H1 (cell line): ENCODE measurements at regions not wholly inside any gene's neighbourhood (a gene's known extent, or its start where the extent isn't known, plus 50 kb on each side); places are given as distances from the start of the nearest gene placed in this dataset.

Source experiments
- CTCF ChIA-PET: fragments of 300-600 bp; sonication (Branson Sonifier 250); formaldehyde crosslinking; loops from one replicate; lab custom pipeline; 2021; ENCODE audit not compliant: partially characterized antibody; lab: Charles Lee
- POLR2A ChIA-PET: fragments of 300-600 bp; sonication (Branson Sonifier 250); formaldehyde crosslinking; loops from one replicate; lab custom pipeline; 2021; ENCODE audit warnings: inconsistent platforms; ENCODE audit not compliant: partially characterized antibody; lab: Charles Lee
- DNase-seq, 2 experiments: peaks; one replicate each; pipeline versions ENCODE4 v3.0.0 to v3.0.0-alpha.2; 2010 to 2022; ENCODE audit warnings: low spot score in 2 of 2, low read depth in 1 of 2, mixed read lengths in 1 of 2
- FAIRE-seq: peaks from 2 replicates; lab custom pipeline; 2011; peaks lifted over from hg19 to GRCh38; lab: Jason Lieb, UNC
- H2AFZ ChIP-seq: 2 replicates; pipeline ENCODE4 v1.8.1; 2012; ENCODE audit warnings: low read length, inconsistent platforms
- H2AK5ac ChIP-seq: 2 replicates; pipeline ENCODE4 v1.6.1; 2013; ENCODE audit warnings: low read depth, low read length
- H2BK120ac ChIP-seq: replicated peaks from 2 replicates; pipeline ENCODE3; 2013; ENCODE audit warnings: low read depth, low read length, inconsistent platforms
- H2BK12ac ChIP-seq: 2 replicates; pipeline ENCODE4 v1.6.1; 2013; ENCODE audit warnings: low read depth, low read length
- H2BK15ac ChIP-seq: 2 replicates; pipeline ENCODE4 v1.6.1; 2013; ENCODE audit warnings: low read length
- H2BK20ac ChIP-seq: 2 replicates; pipeline ENCODE4 v1.6.1; 2013; ENCODE audit warnings: low read length
- H2BK5ac ChIP-seq: 2 replicates; pipeline ENCODE4 v1.6.1; 2013; ENCODE audit warnings: low read depth, low read length
- H3K14ac ChIP-seq: 2 replicates; pipeline ENCODE4 v1.6.1; 2013; ENCODE audit warnings: inconsistent platforms; ENCODE audit not compliant: insufficient read length
- H3K18ac ChIP-seq: 2 replicates; pipeline ENCODE4 v1.6.1; 2013; ENCODE audit warnings: low read length; ENCODE audit errors: extremely low read depth
- H3K23ac ChIP-seq: 2 replicates; pipeline ENCODE4 v1.6.1; 2013; ENCODE audit warnings: inconsistent platforms; ENCODE audit not compliant: insufficient read length
- H3K23me2 ChIP-seq: 2 replicates; pipeline ENCODE4 v1.6.1; 2013; ENCODE audit warnings: low read depth, low read length
- H3K27ac ChIP-seq: 2 replicates; pipeline ENCODE4 v1.6.1; 2011; ENCODE audit warnings: low read depth, low read length, inconsistent platforms
- H3K27me3 ChIP-seq, 4 experiments: replicated peaks in 1 of 4; 1 replicate in 1 of 4; 2 replicates in 3 of 4; pipeline versions ENCODE4 v1.6.1 to v1.8.1; 2011 to 2013; ENCODE audit warnings: low read length in 3 of 4, mild to moderate bottlenecking in 3 of 4, inconsistent platforms in 2 of 4, mixed read lengths in 2 of 4, moderate library complexity in 1 of 4; ENCODE audit not compliant: control insufficient read depth in 3 of 4, insufficient read depth in 3 of 4; ENCODE audit errors: extremely low read depth in 1 of 4
- H3K36me3 ChIP-seq, 4 experiments: 2 replicates each; pipeline versions ENCODE4 v1.6.1 to v1.8.1; 2011 to 2013; ENCODE audit warnings: mild to moderate bottlenecking in 4 of 4, low read length in 3 of 4, moderate library complexity in 2 of 4, control low read depth in 1 of 4, inconsistent platforms in 1 of 4; ENCODE audit not compliant: insufficient read depth in 4 of 4, control insufficient read depth in 2 of 4
- H3K4ac ChIP-seq: replicated peaks from 2 replicates; pipeline ENCODE3; 2013; ENCODE audit warnings: low read length, low read depth, mixed read lengths, inconsistent platforms; ENCODE audit not compliant: insufficient read length
- H3K4me1 ChIP-seq, 4 experiments: replicated peaks in 1 of 4; 1 replicate in 1 of 4; 2 replicates in 3 of 4; pipeline versions ENCODE4 v1.6.1 to v1.8.1; 2011 to 2013; ENCODE audit warnings: low read length in 3 of 4, inconsistent platforms in 2 of 4, mixed read lengths in 1 of 4; ENCODE audit not compliant: insufficient read depth in 4 of 4, control insufficient read depth in 3 of 4
- H3K4me2 ChIP-seq, 2 experiments: 2 replicates each; pipeline versions ENCODE4 v1.6.1 to v1.8.1; 2011 to 2013; ENCODE audit warnings: low read depth in 2 of 2, low read length in 2 of 2, control low read depth in 1 of 2, inconsistent platforms in 1 of 2, mild to moderate bottlenecking in 1 of 2; ENCODE audit not compliant: insufficient read depth in 1 of 2
- H3K4me3 ChIP-seq, 4 experiments: fragments of 200-600, 300-600 bp in 1 of 4; sonication (generic), shearing (Covaris generic), sonication (Bioruptor Twin) in 1 of 4; 2 replicates each; pipeline versions ENCODE4 v1.5.1 to v1.8.1; 2011 to 2016; ENCODE audit warnings: low read length in 4 of 4, low read depth in 3 of 4, control low read depth in 2 of 4, inconsistent platforms in 2 of 4, mild to moderate bottlenecking in 2 of 4, mixed read lengths in 1 of 4, moderate library complexity in 1 of 4; ENCODE audit not compliant: insufficient read depth in 2 of 4; ENCODE audit errors: extremely low read depth in 1 of 4
- H3K56ac ChIP-seq: replicated peaks from 2 replicates; pipeline ENCODE3; 2013; ENCODE audit warnings: low read depth, mild to moderate bottlenecking, mixed read lengths, low read length, inconsistent platforms; ENCODE audit not compliant: insufficient read length
- H3K79me1 ChIP-seq: 2 replicates; pipeline ENCODE4 v1.6.1; 2013; ENCODE audit warnings: low read depth, low read length, control low read depth
- H3K79me2 ChIP-seq, 2 experiments: 2 replicates each; pipeline versions ENCODE4 v1.6.1 to v1.8.1; 2012 to 2013; ENCODE audit warnings: low read length in 2 of 2, mild to moderate bottlenecking in 2 of 2, inconsistent platforms in 1 of 2; ENCODE audit not compliant: insufficient read depth in 2 of 2, control insufficient read depth in 1 of 2
- H3K9ac ChIP-seq, 4 experiments: replicated peaks in 1 of 4; 1 replicate in 1 of 4; 2 replicates in 3 of 4; pipeline versions ENCODE4 v1.6.1 to v1.8.1; 2011 to 2013; ENCODE audit warnings: low read depth in 3 of 4, low read length in 3 of 4, control low read depth in 2 of 4, mild to moderate bottlenecking in 2 of 4, moderate library complexity in 2 of 4, inconsistent platforms in 1 of 4; ENCODE audit errors: extremely low read depth in 1 of 4
- H3K9me3 ChIP-seq, 2 experiments: 2 replicates each; pipeline versions ENCODE4 v1.6.1 to v1.8.1; 2012 to 2013; ENCODE audit warnings: mild to moderate bottlenecking in 2 of 2, moderate library complexity in 2 of 2, control low read depth in 1 of 2, inconsistent platforms in 1 of 2, low read depth in 1 of 2, low read length in 1 of 2, mixed read lengths in 1 of 2; ENCODE audit not compliant: insufficient read depth in 2 of 2
- H4K20me1 ChIP-seq, 2 experiments: replicated peaks in 1 of 2; 2 replicates each; pipeline versions ENCODE3 to v1.8.1; 2011 to 2013; ENCODE audit warnings: inconsistent platforms in 2 of 2, low read length in 2 of 2, mild to moderate bottlenecking in 1 of 2; ENCODE audit not compliant: insufficient read depth in 2 of 2, control insufficient read depth in 1 of 2
- H4K5ac ChIP-seq: 2 replicates; pipeline ENCODE4 v1.6.1; 2013; ENCODE audit warnings: low read length, low read depth, mixed read lengths, inconsistent platforms; ENCODE audit not compliant: insufficient read length
- H4K8ac ChIP-seq: 2 replicates; pipeline ENCODE4 v1.8.0; 2013; ENCODE audit warnings: mild to moderate bottlenecking, moderate library complexity, low read length, inconsistent platforms; ENCODE audit not compliant: insufficient read depth; ENCODE audit errors: extremely low read depth
- H4K91ac ChIP-seq: replicated peaks from 2 replicates; pipeline ENCODE3; 2013; ENCODE audit warnings: low read length, mixed read lengths, inconsistent platforms; ENCODE audit not compliant: insufficient read length
- ASH2L ChIP-seq: fragments of 200-600, 300-600 bp; sonication (generic); IDR thresholded peaks from one replicate; pipeline ENCODE4 v1.7.1; 2017; ENCODE audit warnings: low read length
- CBX5 ChIP-seq: fragments of 300-800, 300-1000 bp; sonication (generic); IDR thresholded peaks from 2 replicates; pipeline ENCODE4 v1.7.1; 2016; ENCODE audit warnings: antibody characterized with exemption, low read length, low read depth
- CEBPB ChIP-seq: IDR thresholded peaks from 2 replicates; pipeline ENCODE4 v1.6.1; 2012; ENCODE audit warnings: low read depth, low read length
- GABPA ChIP-seq: IDR thresholded peaks from 2 replicates; pipeline ENCODE4 v1.6.1; 2011; ENCODE audit warnings: mild to moderate bottlenecking, low read length, moderate library complexity, borderline replicate concordance; ENCODE audit not compliant: insufficient read depth
- JUND ChIP-seq: IDR thresholded peaks from 2 replicates; pipeline ENCODE4 v1.6.1; 2011; ENCODE audit warnings: mild to moderate bottlenecking, improper control_type of control experiment, low read length
- POLR2AphosphoS5 ChIP-seq: IDR thresholded peaks from 2 replicates; pipeline ENCODE4 v1.6.1; 2011; ENCODE audit warnings: low read depth, low read length
- RNF2 ChIP-seq: fragments of 200-900, 300-1000 bp; sonication (generic); IDR thresholded peaks from 2 replicates; pipeline ENCODE4 v1.7.1; 2016; ENCODE audit warnings: borderline replicate concordance, low read depth, mild to moderate bottlenecking, antibody characterized with exemption, low read length; ENCODE audit not compliant: poor library complexity, severe bottlenecking; ENCODE audit errors: missing control alignments
- SRF ChIP-seq: IDR thresholded peaks from 2 replicates; pipeline ENCODE4 v1.6.1; 2011; ENCODE audit warnings: mild to moderate bottlenecking, low read depth, low read length, moderate library complexity
- YY1 ChIP-seq: IDR thresholded peaks from 2 replicates; pipeline ENCODE4 v1.6.1; 2011; ENCODE audit warnings: low read depth, mild to moderate bottlenecking, low read length
- WGBS, 2 experiments: shearing (Covaris generic) in 1 of 2; methylation state at CpG; one replicate each; pipeline versions ENCODE4 v1.1.6 to v1.1.7; 2013 to 2015; ENCODE audit warnings: low lambda C conversion rate in 2 of 2, mixed read lengths in 2 of 2, inconsistent platforms in 1 of 2, low coverage in 1 of 2, missing lambda C conversion rate in 1 of 2; ENCODE audit not compliant: insufficient replicate concordance in 2 of 2, insufficient coverage in 1 of 2, insufficient read length in 1 of 2; ENCODE audit errors: extremely low coverage in 1 of 2, missing lambda C conversion rate in 1 of 2; 5-methylcytosine and 5-hydroxymethylcytosine counted together
- TF ChIP-seq, protein P1 (sequence below): IDR thresholded peaks from 2 replicates; pipeline ENCODE4 v1.6.1; 2012; ENCODE audit warnings: low read length, inconsistent platforms
- TF ChIP-seq, protein P2 (sequence below): IDR thresholded peaks from 2 replicates; pipeline ENCODE4 v1.6.1; 2011; ENCODE audit warnings: low read depth, mild to moderate bottlenecking, low read length; ENCODE audit not compliant: insufficient read depth

DNA sequence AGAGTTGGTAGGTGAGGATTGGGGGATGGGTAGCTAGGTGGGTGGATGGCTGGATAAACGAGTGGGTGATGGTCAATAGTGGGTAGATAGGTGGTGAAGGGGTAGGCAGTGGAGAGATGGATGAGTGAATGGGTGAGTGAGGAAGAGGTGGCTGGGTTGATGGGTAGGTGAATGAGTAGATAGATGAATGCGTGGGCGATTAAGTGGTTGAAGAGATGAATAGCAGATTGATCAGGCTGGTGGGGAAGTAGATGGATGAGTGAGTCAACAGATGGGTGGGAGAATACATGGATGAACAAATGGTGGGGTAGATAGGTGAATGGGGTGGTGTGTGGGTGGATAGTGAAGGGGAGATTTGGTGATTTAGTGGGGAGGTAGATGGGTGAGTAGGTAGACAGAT, 51.1 kb downstream of the SYNE3 start:
- WGBS, 2 experiments = 92 to 100% methylated on average over 2 to 3 of the region's 3 CpGs
- no peak overlapping the region for H3K4ac ChIP-seq
- no peaks in the 10 kb centered on the region; the same call in 1 of the 2 replicates for H3K79me1 ChIP-seq
- no peak overlapping the region for H4K5ac ChIP-seq
- H3K79me2 ChIP-seq = no peaks in the 10 kb centered on the region
- H2AFZ ChIP-seq = no peak overlapping the region
- no peak overlapping the region for H2BK15ac ChIP-seq
- no peak overlapping the region for H3K14ac ChIP-seq
- H3K9me3 ChIP-seq = no peaks in the 10 kb centered on the region
- H2BK5ac ChIP-seq = no peak overlapping the region
- ChIA-PET CTCF (interaction anchor here (1.2 to 10.5 kb wide), 3 partner anchors 17 to 59 kb away, joined by 4 to 129 read pairs (median 4); no protein-coding TSS in a partner anchor), POLR2A (no interaction called here)
- no peak overlapping the region for H2BK12ac ChIP-seq
- DNase-seq (no peak), FAIRE-seq (no peak)
- H3K18ac ChIP-seq = no peak overlapping the region
- no peak overlapping the region for H2BK120ac ChIP-seq
- no peak overlapping the region for H3K23ac ChIP-seq
- H4K20me1 ChIP-seq = no peaks in the 10 kb centered on the region
- H4K8ac ChIP-seq = no peak overlapping the region
- H3K23me2 ChIP-seq = peaks cover 8% of the 10 kb centered on the region; the same call in 1 of the 2 replicates
- H2BK20ac ChIP-seq = no peak overlapping the region
- H3K56ac ChIP-seq = no peak overlapping the region
- H3K4me3 ChIP-seq = no peak overlapping the region
- no peak overlapping the region for H3K9ac ChIP-seq
- no peaks in the 10 kb centered on the region for H3K36me3 ChIP-seq
- H3K27ac ChIP-seq = no peak overlapping the region
- H3K4me2 ChIP-seq = no peak overlapping the region
- no peak overlapping the region for H2AK5ac ChIP-seq
- H4K91ac ChIP-seq = no peak overlapping the region
- H3K4me1 ChIP-seq = peaks cover 0 to 11% (median 8%) of the 10 kb centered on the region in 4 experiments; a peak in 5 of 7 replicates
- no peaks in the 10 kb centered on the region; a peak in 1 of 7 replicates for H3K27me3 ChIP-seq
- TF ChIP-seq CBX5 (no peak), GABPA (no peak), ASH2L (no peak), RNF2 (no peak), POLR2AphosphoS5 (no peak), CEBPB (no peak), SRF (no peak), JUND (no peak), YY1 (no peak)
- TF ChIP-seq, protein P1, sequence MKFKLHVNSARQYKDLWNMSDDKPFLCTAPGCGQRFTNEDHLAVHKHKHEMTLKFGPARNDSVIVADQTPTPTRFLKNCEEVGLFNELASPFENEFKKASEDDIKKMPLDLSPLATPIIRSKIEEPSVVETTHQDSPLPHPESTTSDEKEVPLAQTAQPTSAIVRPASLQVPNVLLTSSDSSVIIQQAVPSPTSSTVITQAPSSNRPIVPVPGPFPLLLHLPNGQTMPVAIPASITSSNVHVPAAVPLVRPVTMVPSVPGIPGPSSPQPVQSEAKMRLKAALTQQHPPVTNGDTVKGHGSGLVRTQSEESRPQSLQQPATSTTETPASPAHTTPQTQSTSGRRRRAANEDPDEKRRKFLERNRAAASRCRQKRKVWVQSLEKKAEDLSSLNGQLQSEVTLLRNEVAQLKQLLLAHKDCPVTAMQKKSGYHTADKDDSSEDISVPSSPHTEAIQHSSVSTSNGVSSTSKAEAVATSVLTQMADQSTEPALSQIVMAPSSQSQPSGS = no peak
- TF ChIP-seq, protein P2, sequence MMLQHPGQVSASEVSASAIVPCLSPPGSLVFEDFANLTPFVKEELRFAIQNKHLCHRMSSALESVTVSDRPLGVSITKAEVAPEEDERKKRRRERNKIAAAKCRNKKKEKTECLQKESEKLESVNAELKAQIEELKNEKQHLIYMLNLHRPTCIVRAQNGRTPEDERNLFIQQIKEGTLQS = no peak
